ENCODE measurements at regions not wholly inside any gene's neighbourhood (a gene's known extent, or its start where the extent isn't known, plus 50 kb on each side); places are given as distances from the start of the nearest gene placed in this dataset.

DNA sequence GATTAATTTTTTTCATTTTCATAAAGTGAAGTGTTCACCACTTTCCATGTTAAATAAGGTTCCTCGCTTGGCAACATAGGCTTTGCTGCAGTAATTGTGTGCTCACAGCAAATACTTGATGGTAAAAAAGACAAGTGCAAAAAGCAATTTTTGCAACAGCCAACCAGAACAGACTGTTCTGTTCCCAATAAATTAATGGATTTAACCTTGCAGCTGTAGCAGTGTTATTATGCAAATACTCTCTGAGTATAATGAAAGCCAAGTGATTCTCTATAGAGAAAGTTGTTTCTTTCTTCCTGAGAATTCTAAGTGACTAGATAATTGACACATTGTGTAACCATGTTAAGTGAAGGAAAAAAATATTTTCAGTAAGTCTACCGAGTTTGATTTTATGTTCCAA lies 183.7 kb upstream of the NAALADL2 start:
- DNase-seq, result no peak

DNA sequence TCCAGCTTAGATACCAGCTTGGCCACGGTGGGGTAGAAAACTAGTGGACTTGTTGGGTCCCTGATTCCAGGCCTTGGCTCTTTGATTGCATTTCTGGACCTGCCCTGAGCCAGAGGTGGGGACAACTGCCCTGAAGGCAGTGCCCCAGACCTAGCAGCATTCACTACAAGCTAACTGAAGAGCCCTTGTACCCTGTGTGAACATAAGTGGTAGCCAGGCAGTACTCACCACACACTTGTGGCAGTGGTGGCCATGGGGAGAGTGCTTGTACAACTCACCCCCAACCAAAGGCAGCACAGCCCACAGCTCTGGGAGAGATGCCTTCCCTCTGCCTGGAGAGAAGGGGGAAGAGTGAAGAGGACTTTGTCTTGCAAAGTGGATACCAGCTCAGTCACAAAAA lies 177.3 kb upstream of the NAALADL2 start:
- no peak for DNase-seq

DNA sequence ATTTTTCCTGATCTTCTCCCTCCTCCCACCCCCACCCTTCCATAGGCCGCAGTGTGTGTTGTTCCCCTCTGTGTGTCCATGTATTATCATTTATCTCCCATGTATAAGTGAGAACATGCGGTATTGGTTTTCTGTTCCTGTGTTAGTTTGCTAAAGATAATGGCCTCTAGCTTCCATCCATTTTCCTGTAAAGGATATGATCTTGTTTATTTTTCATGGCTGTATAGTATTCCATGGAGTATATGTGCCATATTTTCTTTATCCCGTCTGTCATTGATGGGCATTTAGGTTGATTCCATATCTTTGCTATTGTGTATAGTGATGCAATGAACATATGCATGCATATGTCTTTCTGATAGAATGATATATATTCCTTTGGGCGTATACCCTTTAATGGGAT lies 173.3 kb upstream of the NAALADL2 start:
- DNase-seq, result no peak

DNA sequence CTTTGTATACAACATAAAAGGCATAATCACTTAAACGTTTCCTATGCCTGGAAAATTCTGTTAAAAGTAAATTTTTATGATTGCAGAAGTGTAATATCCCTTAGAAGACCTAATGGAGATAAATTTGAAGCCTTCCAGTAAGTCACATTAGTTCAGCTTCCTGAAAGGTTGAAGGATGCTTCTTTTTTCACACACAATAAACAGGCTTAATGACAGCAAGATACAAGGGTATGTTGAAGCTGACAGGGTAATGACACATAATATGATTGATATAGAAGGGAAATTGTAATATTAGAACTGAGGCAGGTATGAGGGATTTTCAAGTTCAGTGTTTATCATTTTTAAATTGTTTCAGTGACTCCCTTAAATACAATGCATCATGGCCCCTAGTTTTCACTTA lies 161.8 kb upstream of the NAALADL2 start:
- DNase-seq, result no peak

DNA sequence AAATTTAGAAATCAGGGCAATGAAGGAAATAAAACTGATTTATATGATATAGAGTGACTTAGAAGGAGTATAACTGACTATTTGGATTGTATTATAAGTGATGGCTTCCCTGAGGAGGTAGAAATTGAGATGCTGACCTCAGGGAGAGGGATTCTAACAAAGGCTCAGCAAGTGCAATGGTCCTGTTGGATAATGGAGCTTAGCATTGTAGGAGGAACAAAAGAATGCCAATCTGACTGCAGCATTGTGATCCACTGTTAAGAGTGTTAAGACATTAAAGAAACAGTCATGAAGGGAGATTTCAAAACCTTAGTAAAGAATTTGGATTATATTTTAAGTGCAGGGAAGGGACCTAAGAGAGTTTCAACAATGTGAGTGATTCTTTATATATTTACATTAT lies 158.4 kb upstream of the NAALADL2 start:
- no peak for DNase-seq

DNA sequence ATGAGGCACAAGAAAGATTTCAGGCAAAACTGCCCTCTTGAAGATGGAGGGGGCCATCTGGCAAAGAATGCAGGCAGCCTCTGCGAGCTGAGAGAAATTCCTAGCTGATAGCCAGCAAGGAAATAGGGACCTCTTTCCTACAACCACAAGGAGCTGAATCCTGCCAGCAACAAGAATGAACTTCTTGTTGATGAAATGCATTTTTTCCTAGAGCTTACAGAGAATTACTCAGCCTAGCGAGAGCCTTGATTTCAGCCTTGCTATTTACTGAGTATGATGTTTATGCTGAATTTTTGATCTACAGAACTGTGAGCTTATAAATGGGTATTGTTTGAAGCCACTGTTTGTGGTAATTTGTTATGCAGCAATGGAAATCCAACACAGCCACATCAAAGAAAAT lies 148.5 kb upstream of the NAALADL2 start:
- no peak for DNase-seq

DNA sequence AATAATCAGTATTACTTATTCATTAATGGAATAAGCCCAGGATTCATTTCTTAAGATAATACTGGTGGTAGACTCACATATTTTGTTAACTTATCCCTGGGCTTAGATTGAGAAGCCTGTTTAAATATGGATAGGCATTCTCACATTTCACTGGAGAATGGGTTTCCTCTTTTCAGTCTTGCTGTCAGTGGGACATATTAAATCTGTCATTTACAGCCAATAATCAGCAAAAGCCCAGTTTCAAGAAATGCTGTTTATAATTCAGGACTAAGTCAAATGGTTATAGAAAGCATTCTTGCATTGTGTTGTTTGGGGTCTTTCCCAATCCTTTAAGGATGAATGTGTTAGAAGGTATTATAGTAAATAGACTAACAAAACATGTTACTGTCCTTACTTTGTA lies 143.7 kb upstream of the NAALADL2 start:
- no peak for DNase-seq

DNA sequence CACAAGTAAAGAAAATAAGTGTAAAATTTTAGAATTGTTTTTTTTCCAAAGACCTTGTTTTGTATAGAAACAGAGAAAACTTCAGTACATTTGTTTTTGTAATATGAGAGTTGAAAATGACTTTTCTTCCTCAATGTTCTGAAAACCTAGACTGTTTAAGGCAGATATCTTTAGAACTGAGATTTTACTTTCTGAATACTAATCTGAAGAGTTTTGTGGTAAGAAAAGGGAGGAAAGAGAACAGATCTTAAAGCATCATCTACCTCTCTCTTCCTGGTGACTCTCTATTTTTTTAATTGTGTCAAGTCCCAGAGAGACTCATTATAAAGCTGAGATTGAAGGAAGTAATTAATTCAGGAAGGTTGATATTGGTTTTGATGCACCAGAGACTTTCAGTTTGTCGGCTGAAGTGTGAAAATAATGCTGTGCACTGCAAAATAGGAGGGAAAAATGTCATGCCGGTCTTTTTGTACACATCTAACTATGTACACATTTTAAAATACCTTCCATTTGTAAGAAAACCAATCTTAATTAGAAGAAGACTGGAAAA lies 142.1 kb upstream of the NAALADL2 start:
- DNase-seq, result no peak

DNA sequence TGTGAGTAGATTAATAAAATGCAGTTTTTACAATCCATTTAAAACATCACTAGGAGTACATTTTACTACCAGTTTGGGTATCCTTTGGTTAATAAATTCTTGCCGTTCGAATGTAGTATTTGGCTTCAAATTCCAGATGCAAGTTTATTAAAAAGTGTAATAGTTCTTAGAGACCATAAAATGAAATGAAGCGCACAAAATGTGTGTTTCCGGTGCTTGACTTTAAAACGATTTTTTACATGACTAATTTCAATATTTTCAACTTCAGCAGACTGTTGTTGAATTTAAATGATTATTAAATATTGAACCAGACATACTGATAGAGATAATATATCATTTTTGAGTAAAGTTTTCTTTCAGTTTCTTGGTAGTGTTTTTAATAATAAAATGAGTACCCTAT lies 138.4 kb upstream of the NAALADL2 start:
- DNase-seq, result no peak

DNA sequence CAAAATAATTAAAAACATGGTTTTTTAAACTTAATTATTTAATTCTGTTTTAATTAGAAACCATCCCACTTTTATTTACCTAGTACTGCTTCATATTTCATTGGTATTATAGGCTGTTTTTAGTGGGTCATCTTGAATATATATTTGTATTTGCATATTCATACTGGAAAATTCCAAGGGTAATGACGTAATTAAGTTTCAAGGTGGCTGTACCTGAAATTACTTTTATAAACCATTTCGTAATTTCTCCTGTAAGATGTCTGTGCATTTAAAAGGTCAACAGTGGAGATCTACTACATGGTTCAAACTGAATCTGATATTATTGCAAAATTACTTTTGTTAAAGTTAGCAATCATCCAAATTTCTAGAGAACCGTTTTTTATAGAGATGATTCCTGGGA lies 133.8 kb upstream of the NAALADL2 start:
- no peak for DNase-seq

DNA sequence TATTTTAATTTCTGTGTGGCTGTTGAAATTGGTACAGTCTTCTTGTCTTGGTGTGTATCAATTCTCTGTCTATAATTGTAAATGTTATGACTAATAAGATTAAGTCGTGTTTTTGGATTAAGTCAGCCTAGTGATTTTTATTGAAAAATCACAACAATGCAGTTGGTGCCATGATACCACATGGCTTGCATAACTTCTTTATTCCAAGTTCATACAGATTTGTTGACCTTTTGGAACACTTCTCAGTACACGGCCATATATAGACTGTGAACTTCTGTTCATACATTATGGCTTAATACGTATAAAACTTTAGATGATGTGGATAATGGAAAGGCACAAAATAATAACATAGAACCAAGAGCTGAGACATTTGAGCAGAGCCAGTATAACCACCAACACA lies 121.2 kb upstream of the NAALADL2 start:
- no peak for DNase-seq

DNA sequence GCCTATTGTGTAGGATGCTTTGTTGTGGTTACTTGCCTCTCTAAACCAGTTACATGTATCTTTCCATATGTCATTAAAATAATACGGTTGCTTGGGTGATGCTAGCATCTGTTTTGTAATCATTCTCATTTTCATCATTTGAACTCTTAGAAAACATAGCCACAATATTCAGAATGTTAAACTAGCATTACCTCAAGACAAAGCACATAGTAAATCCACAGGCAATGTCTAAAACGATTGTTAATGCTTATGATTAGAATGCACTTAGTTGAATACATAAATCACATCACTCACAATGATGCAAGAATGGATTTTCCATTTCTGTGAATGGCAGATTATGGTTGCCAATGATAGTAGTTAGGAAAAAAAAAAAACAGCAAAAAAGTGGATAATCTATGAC lies 110.0 kb upstream of the NAALADL2 start:
- DNase-seq, result no peak

DNA sequence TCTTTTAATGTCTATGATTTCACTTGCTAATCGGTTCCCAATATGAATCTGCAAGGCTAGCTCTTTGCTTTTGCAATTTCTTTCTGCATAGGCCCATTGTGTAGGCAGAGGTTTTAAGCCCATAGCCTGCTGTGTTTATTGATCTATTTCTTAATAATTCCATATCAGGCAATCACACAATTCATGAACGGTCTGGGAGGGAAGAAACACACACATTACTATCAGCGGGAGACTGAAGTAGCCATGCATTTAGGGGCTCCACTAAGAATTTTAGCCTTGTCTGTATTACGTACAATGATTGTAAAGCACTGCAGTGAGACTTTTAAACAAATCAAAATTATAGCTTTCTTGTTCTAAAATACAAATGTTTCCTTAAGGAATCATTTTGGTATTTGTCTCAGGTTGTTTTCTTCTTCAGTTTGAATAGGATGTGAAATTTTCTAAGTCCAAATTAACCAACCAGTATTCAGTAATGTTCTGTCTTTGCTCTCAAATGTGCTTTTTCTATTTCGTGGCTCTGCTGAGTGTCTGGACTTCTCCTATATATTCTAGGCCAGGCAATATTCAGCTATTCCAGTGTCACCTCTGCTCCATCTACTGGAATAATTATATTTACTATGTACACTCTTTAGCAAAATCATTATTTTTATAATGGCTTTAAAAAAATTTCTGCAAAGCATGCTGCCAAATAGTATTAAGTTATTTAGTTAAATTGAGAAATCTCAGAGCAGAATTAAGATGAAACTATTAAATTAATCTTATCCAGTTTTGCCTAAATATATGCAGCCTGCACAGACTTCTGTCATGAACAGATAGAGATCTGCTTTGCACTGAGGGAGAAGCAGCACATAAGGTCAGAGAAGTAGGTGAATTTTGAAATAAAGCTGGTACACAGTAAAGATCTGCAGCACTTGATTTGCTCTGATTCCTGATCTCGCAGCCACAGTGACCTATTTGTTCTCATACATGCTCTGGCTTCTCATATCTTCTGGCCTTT lies 103.0 kb upstream of the NAALADL2 start:
- no peak for DNase-seq

DNA sequence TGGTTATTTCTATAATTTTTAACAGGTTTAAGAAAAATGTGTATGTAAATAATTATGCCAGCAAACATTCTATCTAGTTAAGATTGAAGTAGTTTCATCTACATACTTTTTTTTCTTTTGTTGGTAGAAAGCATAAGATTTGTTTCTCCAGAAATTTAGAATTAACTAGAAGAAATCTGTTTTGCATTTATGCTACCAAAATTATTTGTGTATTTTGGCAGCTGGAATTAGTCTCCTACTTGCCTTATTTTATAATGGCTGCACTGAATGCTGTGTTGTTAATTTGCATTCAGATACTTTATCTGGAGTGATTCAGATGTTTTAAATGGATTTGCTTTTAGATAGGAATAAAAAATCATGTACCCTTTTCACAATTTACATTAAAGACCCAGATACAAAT lies 100.2 kb upstream of the NAALADL2 start:
- DNase-seq, result no peak

DNA sequence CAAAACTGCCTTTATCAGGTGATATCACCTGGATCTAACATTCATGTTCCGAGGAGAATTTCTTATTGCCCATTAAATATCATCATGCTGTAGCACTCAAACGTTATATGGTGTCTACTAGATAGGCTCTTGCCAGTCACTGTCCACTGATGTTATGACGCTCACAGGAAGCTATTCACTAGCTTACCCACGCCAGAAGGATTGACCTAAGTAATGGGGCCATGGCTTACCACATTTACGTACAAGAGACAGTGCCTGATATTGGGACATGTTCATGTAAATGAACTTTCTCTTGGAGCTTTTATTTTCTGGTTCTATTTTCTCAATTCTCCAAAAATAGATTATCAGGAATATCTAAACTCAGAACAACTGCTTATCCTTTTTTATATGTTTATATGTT lies 91.7 kb upstream of the NAALADL2 start:
- DNase-seq, result no peak

DNA sequence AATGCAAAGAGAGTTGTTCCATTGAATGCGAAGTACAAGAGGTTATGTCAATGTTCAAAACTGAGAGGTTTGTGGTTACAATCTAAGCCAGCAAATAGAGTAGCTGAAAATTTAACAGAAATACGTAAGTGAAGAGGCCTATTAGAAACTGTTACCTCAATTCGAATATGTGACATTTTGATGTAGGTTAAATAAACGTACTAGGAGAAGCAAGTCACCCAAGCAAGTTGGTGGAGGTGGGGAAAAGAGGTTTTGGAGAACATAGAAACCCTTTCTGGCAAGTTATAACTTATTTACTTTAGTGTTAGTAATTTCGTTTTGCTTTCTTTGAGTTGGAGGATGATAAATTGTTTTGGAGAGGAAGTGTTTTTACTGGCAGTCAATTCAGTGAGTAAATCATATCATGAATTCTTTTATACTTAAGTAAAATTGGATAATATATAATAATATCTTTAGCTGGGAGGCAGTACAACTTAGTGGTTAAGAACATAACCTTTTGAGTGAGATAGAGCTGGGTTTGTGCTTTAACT lies 91.2 kb upstream of the NAALADL2 start:
- DNase-seq, result no peak

DNA sequence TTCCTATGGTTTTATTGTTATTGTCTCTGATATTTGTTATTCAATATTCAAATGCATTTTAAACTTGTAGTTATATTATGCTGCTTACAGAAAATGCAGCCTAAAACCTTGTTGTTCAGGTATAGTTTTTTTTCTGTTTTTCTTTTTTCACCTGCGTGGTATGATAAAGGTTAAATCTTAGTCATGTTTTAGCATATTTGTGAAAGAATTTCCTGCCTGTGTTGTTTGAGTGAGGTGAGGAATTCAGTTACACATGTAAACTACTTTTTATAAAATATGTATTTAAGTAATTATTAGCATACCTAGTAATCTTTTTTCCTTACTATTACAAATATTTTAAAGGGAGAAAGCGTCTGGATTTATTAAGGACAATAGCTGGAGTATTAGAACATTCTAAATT lies 90.0 kb upstream of the NAALADL2 start:
- no peak for DNase-seq

DNA sequence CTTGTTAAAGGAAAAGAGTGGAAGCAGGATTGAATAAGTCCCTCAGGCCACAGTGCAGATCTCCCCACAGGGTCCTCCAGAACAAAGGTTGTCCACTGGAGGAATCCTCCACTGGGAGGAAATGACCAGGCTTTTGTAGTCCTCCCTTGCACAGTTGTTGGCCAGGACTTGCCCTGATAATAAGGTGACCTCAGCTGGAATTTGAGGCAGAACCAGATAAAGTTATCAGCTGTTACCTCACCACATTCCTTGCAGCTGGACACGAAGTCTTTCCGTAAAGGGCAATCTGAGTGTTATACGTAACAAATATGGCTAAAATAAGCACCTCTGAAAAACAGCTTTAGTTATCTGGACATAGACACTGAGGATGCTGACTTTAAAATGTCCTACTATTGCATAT lies 83.5 kb upstream of the NAALADL2 start:
- DNase-seq, result no peak

DNA sequence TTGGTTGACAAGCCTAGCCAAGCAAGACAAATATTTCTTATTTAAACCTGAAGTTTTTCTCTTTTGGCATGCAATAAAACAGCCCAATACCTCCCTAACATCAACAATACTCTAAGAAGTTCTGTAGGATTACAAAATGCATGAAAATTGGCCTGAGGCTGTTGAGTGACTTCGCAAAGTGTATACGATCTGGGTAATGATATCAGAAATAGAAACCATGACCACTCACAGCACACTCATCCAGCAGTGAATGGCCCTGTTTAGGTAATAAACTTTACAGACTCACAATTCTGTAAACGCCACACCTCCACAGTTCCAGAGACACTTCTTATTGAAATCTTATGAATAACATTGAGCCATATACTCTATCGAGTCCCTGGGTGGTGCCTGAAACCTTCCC lies 83.0 kb upstream of the NAALADL2 start:
- no peak for DNase-seq

DNA sequence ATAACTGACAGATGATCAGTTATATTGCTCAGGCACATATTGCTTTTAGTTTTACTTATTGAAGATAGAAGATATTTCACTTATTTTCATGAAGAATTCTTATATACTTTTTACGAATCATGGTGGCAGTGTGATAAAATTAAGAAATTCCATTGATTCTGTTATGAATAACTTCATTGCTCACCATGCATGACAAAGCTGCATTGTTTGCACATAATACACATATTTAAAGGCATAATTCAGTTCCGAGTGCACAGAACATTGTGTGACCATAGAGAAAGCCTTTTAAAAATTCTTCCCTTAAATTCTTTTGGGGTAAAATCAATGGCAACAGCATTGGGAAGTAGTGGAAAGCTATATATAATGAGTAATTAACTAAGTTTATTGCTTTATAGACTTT lies 82.5 kb upstream of the NAALADL2 start:
- DNase-seq, result no peak

DNA sequence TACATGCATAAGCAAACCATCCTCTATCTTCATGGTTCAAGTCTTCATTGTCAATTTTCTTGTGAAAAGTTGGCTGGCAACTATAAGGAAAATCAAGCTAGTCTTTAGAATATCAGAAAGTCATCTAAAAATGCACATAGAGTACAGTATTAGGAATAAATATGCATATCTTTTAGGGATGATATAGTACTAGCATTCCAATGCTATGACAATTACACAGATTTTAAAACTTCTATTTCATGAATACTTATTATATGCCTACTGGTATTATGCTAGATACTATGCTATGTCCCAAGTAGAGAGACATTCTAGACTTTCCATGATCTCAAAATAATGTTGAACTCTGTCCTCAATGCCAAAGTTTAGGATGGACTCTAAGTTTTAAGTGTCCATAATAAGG lies 81.3 kb upstream of the NAALADL2 start:
- no peak for DNase-seq

DNA sequence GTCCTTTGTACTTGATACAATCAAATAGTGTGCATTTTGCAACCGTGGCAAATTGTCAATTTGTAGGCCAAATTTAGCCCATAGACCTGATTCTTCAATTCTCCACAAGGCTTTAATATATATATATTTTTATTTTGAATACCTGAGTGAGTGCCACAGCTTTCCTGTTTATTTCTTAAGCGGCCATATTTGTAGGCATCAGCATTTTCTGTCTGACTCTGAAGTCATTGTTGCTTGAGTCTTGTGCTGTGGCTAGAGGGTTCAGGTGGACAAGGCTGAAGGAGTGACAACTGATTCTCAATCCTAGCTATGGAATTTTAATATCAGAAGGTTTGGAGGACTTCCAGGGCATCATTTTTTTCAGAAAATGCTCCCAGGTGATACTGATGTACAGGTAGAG lies 75.6 kb upstream of the NAALADL2 start:
- no peak for DNase-seq

DNA sequence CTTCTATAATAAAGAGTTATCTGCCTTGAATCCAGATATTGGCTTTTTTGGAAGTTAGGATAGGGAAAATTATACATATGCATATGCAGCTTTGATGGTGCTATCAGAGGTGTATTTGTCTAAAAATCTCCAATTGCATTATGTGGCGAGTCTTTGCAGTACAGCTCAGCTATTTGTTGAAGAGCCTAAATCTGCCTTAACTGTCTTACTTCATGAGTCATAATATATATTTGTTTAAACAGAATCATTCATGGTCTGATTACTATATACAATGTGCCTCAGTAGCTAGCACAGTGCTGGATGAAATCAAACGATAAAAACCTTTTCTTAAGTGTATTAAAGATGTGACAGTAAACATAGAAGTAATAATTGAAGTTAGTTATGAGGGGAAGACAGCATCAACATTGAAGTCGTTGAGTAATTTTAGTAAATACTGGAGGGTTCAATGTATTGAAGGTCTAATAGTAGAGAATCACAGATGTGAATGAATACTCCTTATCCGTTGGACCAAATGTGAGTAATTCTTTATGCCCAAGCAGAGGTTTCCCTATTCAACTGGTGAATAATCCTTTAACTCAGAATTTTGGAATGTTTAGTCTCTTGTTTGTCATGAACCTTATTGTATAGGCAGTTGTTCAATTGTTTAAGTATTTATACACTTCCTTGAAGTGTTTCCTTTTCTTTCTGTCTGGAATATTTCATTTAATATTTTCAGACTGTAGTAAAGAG lies 74.8 kb upstream of the NAALADL2 start:
- no peak for DNase-seq

DNA sequence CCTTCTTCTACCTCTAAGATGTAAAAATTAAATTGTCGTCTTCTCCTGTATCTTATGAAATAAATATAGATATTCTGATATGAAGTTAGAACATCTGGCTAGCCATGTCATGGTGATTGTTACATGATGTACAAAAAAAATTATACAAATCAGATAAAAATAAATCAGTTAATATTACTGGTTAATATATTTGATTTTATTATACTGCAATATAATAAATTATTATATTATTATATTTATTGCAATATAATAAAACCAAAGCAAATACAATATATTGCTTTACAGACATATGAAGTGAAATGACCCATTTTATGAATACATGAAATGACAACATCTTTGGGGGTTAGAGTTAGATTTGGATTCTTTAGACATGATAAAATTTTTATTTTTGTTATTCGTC lies 72.3 kb upstream of the NAALADL2 start:
- no peak for DNase-seq
